Smooth muscle cell (in vitro differentiated cells): ENCODE measurements at regions not wholly inside any gene's neighbourhood (a gene's known extent, or its start where the extent isn't known, plus 50 kb on each side); places are given as distances from the start of the nearest gene placed in this dataset.
"Not testable (repeated sequence)": the region's sequence is repeated elsewhere in the genome, so short reads cannot be mapped to it uniquely, and the experiment has no call there.

Experiments used
- DNase-seq: peaks from one replicate; lab custom pipeline; 2025; ENCODE audit not compliant: unreplicated experiment; lab: John Stamatoyannopoulos, UW
- H2AFZ ChIP-seq: fragments of 200-600 bp; sonication (generic); 2 replicates; pipeline ENCODE4 v1.6.0; 2016; ENCODE audit warnings: antibody characterized with exemption, low read depth, mild to moderate bottlenecking
- H3F3A ChIP-seq: fragments of 200-600 bp; sonication (generic); 2 replicates; pipeline ENCODE4 v1.6.0; 2017; ENCODE audit warnings: antibody characterized with exemption, low read depth
- H3K27ac ChIP-seq: fragments of 200-600 bp; sonication (generic); 2 replicates; pipeline ENCODE4 v1.5.1; 2016; ENCODE audit warnings: low read depth, mild to moderate bottlenecking
- H3K27me3 ChIP-seq: fragments of 200-600 bp; sonication (generic); 2 replicates; pipeline ENCODE4 v1.6.1; 2016; ENCODE audit warnings: low read depth, mild to moderate bottlenecking
- H3K36me3 ChIP-seq: fragments of 200-600 bp; sonication (generic); 2 replicates; pipeline ENCODE4 v1.5.1; 2016; ENCODE audit warnings: low read depth
- H3K4me1 ChIP-seq: fragments of 200-600 bp; sonication (generic); 2 replicates; pipeline ENCODE4 v1.5.1; 2016; ENCODE audit warnings: low read depth
- H3K4me2 ChIP-seq: fragments of 200-600 bp; sonication (generic); 2 replicates; pipeline ENCODE4 v1.6.0; 2016; ENCODE audit warnings: mild to moderate bottlenecking
- H3K4me3 ChIP-seq: fragments of 200-600 bp; sonication (generic); 2 replicates; pipeline ENCODE4 v1.5.1; 2016; ENCODE audit warnings: mild to moderate bottlenecking
- H3K79me2 ChIP-seq: fragments of 200-600 bp; sonication (generic); 2 replicates; pipeline ENCODE4 v1.6.0; 2016; ENCODE audit warnings: low read depth, mild to moderate bottlenecking
- H3K9ac ChIP-seq: fragments of 200-600 bp; sonication (generic); 2 replicates; pipeline ENCODE4 v1.6.0; 2016; ENCODE audit warnings: low read depth
- H3K9me3 ChIP-seq: fragments of 200-600 bp; sonication (generic); replicated peaks from 2 replicates; pipeline ENCODE4 v1.5.1; 2016; ENCODE audit warnings: low read depth
- H4K20me1 ChIP-seq: fragments of 200-600 bp; sonication (generic); 2 replicates; pipeline ENCODE4 v1.6.0; 2016; ENCODE audit warnings: low read depth
- CTCF ChIP-seq: fragments of 200-600 bp; sonication (generic); IDR thresholded peaks from 2 replicates; pipeline ENCODE4 v1.5.1; 2017; ENCODE audit warnings: borderline replicate concordance, mild to moderate bottlenecking, antibody characterized with exemption; ENCODE audit not compliant: insufficient read depth, poor library complexity, severe bottlenecking
- WGBS: methylation state at CpG from one replicate; pipeline ENCODE4 v1.1.7; 2016; ENCODE audit warnings: low lambda C conversion rate; 5-methylcytosine and 5-hydroxymethylcytosine counted together

DNA sequence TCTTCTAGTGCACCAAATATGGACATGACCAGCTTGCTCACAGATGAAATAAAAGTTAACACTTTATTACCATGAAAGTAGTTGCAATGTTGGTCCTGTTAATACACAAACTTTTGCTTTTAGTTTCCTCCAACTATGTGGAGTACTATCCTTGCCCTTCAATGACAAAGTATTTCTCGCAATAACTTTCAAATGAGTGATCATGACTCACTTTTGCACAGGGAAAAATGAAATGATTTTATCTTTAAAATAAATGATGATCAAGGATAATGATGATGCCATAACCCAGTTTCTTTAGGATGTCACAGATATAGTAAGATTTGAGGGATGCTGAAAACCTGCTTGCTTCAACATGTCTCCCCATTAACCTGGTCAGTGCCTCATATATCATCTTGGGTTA lies 254.0 kb upstream of the KITLG start:
- Histone ChIP-seq H3K4me2 (no peak overlapping the region), H3K4me1 (no peaks in the 10 kb centered on the region), H3K27ac (peak overlapping the region; percentile 6), H3K9ac (no peak overlapping the region), H4K20me1 (no peaks in the 10 kb centered on the region), H3K79me2 (no peaks in the 10 kb centered on the region), H3F3A (no peaks in the 10 kb centered on the region), H3K4me3 (no peak overlapping the region), H3K27me3 (no peaks in the 10 kb centered on the region), H3K9me3 (no peaks in the 10 kb centered on the region), H2AFZ (no peak overlapping the region), H3K36me3 (no peaks in the 10 kb centered on the region)
- 81% methylated on average over 1 of the region's 1 CpG for WGBS
- no peak for DNase-seq
- no peak for TF ChIP-seq CTCF

- Histone ChIP-seq H3K27ac (peak overlapping the region; percentile 6), H4K20me1 (no peaks in the 10 kb centered on the region)
- no peak for TF ChIP-seq CTCF
Observed at GRCh38 chr12:88833641-88834116, 253.4 kb upstream of the KITLG start.

GRCh38 chr12:88828537-88828936 lies 248.3 kb upstream of the KITLG start:
- H3K79me2 ChIP-seq, H3K36me3 ChIP-seq, DNase-seq, H3K4me2 ChIP-seq, H3K27ac ChIP-seq, H4K20me1 ChIP-seq, H3F3A ChIP-seq, H3K9me3 ChIP-seq, H2AFZ ChIP-seq, H3K9ac ChIP-seq, H3K4me1 ChIP-seq, H3K27me3 ChIP-seq, H3K4me3 ChIP-seq: not testable (repeated sequence)
- 85% methylated on average over 2 of the region's 2 CpGs for WGBS

More at GRCh38 chr12:88833641-88834116, 253.4 kb upstream of the KITLG start:
- no peaks in the 10 kb centered on the region for H3F3A ChIP-seq
- H3K4me3 ChIP-seq, result no peak overlapping the region
- no peaks in the 10 kb centered on the region for H3K9me3 ChIP-seq
- no peaks in the 10 kb centered on the region for H3K36me3 ChIP-seq
- no peaks in the 10 kb centered on the region for H3K4me1 ChIP-seq
- H3K9ac ChIP-seq, result no peak overlapping the region
- H3K27me3 ChIP-seq, result no peaks in the 10 kb centered on the region
- H2AFZ ChIP-seq, result no peak overlapping the region
- H3K79me2 ChIP-seq, result no peaks in the 10 kb centered on the region
- H3K4me2 ChIP-seq, result no peak overlapping the region
- DNase-seq, result no peak

DNA sequence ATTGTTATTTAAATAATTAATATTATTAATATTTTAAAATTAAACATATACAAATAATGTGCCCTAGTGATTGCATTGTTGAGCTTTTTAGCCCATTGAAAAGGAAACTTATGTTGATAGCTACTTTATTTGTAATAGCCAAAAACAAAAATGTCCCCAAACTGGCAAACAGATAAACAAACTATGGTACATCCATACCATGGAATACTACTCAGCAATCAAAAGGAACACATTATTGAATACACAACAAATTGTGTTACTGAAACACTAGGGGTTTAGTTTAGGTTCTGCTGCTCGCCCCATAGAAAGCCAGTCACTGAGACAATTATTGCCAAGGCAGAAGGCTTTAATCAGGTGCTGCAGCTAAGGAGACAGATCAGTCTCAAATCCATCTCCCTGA lies 239.7 kb upstream of the KITLG start:
- no peak overlapping the region for H3K9ac ChIP-seq
- no peaks in the 10 kb centered on the region for H4K20me1 ChIP-seq
- H3K36me3 ChIP-seq, result no peaks in the 10 kb centered on the region
- no peak overlapping the region for H3K4me2 ChIP-seq
- WGBS, result 100% methylated on average over 1 of the region's 1 CpG
- no peak overlapping the region for H3K27ac ChIP-seq
- H3K4me3 ChIP-seq, result no peak overlapping the region
- no peak for DNase-seq
- no peaks in the 10 kb centered on the region for H3K79me2 ChIP-seq
- H3K4me1 ChIP-seq, result no peaks in the 10 kb centered on the region
- H3K27me3 ChIP-seq, result no peaks in the 10 kb centered on the region
- no peaks in the 10 kb centered on the region for H3F3A ChIP-seq
- no peak overlapping the region for H2AFZ ChIP-seq
- H3K9me3 ChIP-seq, result no peaks in the 10 kb centered on the region
- no peak for TF ChIP-seq CTCF
